ENCODE measurements at regions not wholly inside any gene's neighbourhood (a gene's known extent, or its start where the extent isn't known, plus 50 kb on each side); places are given as distances from the start of the nearest gene placed in this dataset.
A peak's percentile ranks its signal among the peaks of the same experiment; 100 is the strongest.

DNA sequence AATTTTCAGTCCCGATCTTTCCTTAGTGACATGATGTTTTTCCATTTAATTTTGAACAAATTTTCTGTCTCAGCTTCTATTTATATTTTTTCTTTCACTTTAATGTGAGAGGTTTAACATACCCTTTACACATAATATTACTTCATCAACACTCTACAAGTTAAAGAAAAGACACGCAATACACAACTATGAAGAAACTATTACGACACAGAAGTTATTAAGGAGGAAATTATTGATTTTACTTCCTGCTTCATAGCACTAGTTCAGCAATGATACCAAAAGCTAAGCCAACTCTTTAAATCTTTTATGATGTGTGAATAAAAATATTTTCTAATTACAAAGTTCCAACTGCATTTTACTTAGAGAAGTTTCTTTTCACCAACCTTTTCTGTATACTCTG is 432.3 kb upstream of the DAB2 start:
- H3K4me3 ChIP-seq (ENCODE audit: low read depth, low read length) = no peak overlapping the region
- in situ Hi-C loops (cut with HindIII; ENCODE audit: low sequenced_read_pairs) = no loop called here
- no peak for DNase-seq (ENCODE audit: low read depth)
- TF ChIP-seq, protein P1, sequence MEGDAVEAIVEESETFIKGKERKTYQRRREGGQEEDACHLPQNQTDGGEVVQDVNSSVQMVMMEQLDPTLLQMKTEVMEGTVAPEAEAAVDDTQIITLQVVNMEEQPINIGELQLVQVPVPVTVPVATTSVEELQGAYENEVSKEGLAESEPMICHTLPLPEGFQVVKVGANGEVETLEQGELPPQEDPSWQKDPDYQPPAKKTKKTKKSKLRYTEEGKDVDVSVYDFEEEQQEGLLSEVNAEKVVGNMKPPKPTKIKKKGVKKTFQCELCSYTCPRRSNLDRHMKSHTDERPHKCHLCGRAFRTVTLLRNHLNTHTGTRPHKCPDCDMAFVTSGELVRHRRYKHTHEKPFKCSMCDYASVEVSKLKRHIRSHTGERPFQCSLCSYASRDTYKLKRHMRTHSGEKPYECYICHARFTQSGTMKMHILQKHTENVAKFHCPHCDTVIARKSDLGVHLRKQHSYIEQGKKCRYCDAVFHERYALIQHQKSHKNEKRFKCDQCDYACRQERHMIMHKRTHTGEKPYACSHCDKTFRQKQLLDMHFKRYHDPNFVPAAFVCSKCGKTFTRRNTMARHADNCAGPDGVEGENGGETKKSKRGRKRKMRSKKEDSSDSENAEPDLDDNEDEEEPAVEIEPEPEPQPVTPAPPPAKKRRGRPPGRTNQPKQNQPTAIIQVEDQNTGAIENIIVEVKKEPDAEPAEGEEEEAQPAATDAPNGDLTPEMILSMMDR (IDR thresholded peaks at IDR 0.05; ENCODE audit: low read depth, low read length, missing control alignments) = no peak

DNA sequence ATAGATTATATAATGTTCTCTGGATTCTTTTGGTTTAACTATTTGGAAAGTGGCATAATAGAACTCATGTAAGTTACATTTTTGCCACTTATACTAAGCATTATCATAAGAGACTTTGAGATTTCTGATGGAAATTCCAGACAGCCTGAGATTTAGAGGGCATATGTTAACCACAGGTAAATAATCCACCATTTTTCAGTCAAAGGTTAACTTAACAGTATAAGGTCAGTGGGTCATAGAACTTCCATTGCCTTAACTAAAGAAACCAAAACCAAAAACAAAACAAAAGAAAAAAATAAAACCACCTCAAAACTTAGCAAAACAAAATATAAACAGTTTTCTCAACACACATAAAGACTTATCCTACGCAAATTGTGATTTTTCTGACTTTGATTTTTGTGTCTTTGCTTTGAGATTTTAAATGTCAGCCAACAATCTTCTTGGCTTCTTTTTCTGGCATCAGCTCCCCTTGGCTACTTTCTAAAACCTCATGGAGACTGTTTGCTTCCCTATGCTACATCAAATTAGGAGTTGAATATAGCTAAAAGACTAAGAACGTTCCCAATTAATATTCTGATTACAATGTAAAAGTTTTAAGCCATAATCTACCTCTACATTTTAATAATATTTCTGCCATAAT is 430.1 kb upstream of the DAB2 start:
- H3K4me3 ChIP-seq (ENCODE audit: low read depth, low read length) = no peak overlapping the region
- TF ChIP-seq, protein P1 (IDR thresholded peaks at IDR 0.05; ENCODE audit: low read depth, low read length, missing control alignments) = no peak
- DNase-seq (ENCODE audit: low read depth) = no peak
- in situ Hi-C loops (cut with HindIII; ENCODE audit: low sequenced_read_pairs) = no loop called here

DNA sequence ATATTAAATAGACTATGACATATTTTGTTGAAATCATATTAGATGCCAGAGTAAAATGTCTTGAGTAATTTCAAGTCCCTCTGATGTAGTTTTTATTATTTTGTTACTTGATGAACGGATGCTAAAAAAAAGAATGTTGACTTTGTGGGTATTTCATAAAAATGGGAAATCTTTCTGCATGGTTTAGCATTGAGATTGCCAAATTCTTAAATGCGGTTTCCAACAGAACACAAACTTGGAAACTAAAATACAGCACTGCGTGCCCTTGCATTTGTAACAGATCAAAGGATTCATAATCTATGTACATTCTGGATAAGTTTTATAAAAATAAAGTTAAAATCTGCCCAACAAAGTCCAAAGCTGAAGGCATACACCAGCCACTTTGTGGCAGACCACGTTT is 425.5 kb upstream of the DAB2 start:
- no peak overlapping the region for H3K4me3 ChIP-seq (ENCODE audit: low read depth, low read length)
- in situ Hi-C loops (cut with HindIII; ENCODE audit: low sequenced_read_pairs) = no loop called here
- TF ChIP-seq, protein P1 (IDR thresholded peaks at IDR 0.05; ENCODE audit: low read depth, low read length, missing control alignments) = no peak
- peak; percentile 35 for DNase-seq (ENCODE audit: low read depth)

DNA sequence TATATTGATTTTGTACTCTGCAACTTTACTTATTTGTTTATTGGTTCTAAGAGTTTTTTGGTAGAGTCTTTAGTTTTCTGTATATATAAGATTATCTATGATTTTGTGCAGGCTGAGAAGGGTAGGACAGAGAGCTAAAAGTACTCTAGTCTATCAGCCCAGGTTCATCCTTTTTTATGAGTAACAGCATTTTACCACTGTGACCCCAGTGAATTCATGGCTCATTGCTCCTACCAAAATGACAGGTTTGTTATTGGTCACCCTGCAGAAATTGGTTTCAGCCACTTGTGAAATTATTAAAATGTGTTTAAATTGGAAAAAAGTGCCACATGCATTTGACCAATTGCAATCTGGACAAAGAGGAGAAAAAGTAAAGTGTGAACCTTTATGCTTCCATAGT is 421.4 kb upstream of the DAB2 start:
- no peak overlapping the region for H3K4me3 ChIP-seq (ENCODE audit: low read depth, low read length)
- in situ Hi-C loops (cut with HindIII; ENCODE audit: low sequenced_read_pairs) = no loop called here
- TF ChIP-seq, protein P1 (IDR thresholded peaks at IDR 0.05; ENCODE audit: low read depth, low read length, missing control alignments) = no peak
- no peak for DNase-seq (ENCODE audit: low read depth)

DNA sequence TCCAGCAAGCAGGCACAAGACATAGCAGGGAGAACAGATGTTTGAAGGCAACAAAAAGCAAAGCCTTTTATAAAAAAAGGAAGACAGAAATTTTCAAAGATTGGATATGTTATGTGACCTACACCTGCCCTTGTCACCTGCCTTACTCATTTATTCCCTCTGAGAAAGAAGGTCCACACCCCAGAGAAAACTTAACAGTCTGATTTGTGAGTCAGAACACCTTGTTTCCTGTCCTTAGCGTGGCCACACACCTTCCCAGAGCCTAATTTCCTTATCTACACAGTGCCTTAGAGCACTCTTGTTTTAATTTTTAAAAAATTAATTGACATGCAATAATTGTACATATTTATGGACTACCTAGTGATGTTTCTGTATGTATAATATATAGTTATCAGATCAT is 419.0 kb upstream of the DAB2 start:
- TF ChIP-seq, protein P1 (IDR thresholded peaks at IDR 0.05; ENCODE audit: low read depth, low read length, missing control alignments) = no peak
- DNase-seq (ENCODE audit: low read depth) = no peak
- in situ Hi-C loops (cut with HindIII; ENCODE audit: low sequenced_read_pairs) = no loop called here
- H3K4me3 ChIP-seq (ENCODE audit: low read depth, low read length) = no peak overlapping the region

DNA sequence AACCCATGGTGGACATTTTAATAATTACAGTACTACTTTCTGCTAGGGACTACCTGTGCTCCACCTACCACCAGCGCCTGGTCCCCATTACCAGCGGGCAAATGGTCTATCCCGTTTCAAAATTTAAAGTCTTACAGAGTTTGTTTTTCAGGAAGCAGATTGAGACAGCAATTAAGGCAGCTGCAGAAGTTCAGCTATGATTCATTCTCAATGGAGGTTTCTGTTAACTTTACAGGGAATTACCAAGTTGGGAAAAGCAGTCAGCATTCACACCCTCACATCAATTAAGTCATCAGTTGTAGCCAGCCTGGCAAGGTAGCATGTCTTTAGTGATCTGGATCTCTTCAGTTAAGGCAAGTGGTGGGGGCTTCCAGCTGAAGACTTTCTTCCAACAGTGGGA is 410.6 kb upstream of the DAB2 start:
- H3K4me3 ChIP-seq (ENCODE audit: low read depth, low read length) = no peak overlapping the region
- TF ChIP-seq, protein P1 (IDR thresholded peaks at IDR 0.05; ENCODE audit: low read depth, low read length, missing control alignments) = no peak
- no peak for DNase-seq (ENCODE audit: low read depth)
- in situ Hi-C loops (cut with HindIII; ENCODE audit: low sequenced_read_pairs) = no loop called here

Data from astrocyte of the cerebellum (primary cell).